HepG2 (cell line): ENCODE measurements at regions not wholly inside any gene's neighbourhood (a gene's known extent, or its start where the extent isn't known, plus 50 kb on each side); places are given as distances from the start of the nearest gene placed in this dataset.

Experiments
- CHD2 ChIP-seq: IDR thresholded peaks from 2 replicates; pipeline ENCODE4 v1.6.1; 2011; ENCODE audit warnings: low read depth, low read length, improper control_type of control experiment
- FOXK1 ChIP-seq: sonication (generic); formaldehyde crosslinking; IDR thresholded peaks from 2 replicates; pipeline ENCODE4 v1.4.0; 2020; ENCODE audit warnings: low read depth, missing genetic modification reagents, borderline replicate concordance
- IKZF4 ChIP-seq: sonication (generic); formaldehyde crosslinking; IDR thresholded peaks from 2 replicates; pipeline ENCODE4 v1.5.1; 2020; ENCODE audit warnings: borderline replicate concordance, mild to moderate bottlenecking, low read depth, missing genetic modification reagents; ENCODE audit errors: not compliant biosample characterization
- NAIF1 ChIP-seq: sonication (generic); formaldehyde crosslinking; IDR thresholded peaks from 2 replicates; pipeline ENCODE4 v1.5.0; 2020; ENCODE audit warnings: mild to moderate bottlenecking, missing genetic modification reagents, borderline replicate concordance
- TF ChIP-seq, protein P1 (sequence below): sonication (generic); formaldehyde crosslinking; IDR thresholded peaks from 2 replicates; pipeline ENCODE4 v1.4.0; 2020; ENCODE audit warnings: mild to moderate bottlenecking, missing genetic modification reagents
- TF ChIP-seq, protein P2 (sequence below): sonication (generic); formaldehyde crosslinking; IDR thresholded peaks from 2 replicates; pipeline ENCODE4 v1.5.0; 2020; ENCODE audit warnings: missing genetic modification reagents, mild to moderate bottlenecking, borderline replicate concordance
- TF ChIP-seq, protein P3 (sequence below): IDR thresholded peaks from 2 replicates; pipeline ENCODE4 v1.6.1; 2012; ENCODE audit warnings: inconsistent platforms
- TF ChIP-seq, protein P4 (sequence below): sonication (generic); formaldehyde crosslinking; IDR thresholded peaks from 2 replicates; pipeline ENCODE4 v1.4.0; 2020; ENCODE audit warnings: mild to moderate bottlenecking, missing genetic modification reagents, borderline replicate concordance

DNA sequence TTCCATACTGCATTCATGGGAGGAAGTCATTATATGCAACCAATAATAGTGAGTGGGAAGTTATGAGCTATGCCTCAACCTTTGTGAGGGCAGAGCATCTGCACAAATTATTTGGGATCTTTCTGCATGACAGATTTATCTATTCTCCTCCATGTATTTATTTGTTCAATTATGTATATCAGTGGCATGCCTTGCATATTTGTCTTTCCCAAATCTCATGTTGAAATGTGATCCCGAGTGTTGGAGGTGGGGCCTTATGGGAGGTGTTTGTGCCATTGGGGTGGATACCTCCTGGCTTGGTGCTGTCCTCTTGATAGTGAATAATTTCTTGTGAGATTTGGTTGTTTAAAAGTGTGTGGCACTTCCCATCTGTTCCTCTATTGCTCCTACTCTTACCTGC lies 1246.0 kb upstream of the CITED2 start (continued):
- TF ChIP-seq, protein P1, sequence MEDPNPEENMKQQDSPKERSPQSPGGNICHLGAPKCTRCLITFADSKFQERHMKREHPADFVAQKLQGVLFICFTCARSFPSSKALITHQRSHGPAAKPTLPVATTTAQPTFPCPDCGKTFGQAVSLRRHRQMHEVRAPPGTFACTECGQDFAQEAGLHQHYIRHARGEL: no peak
- TF ChIP-seq IKZF4 (CRISPR knock-in tag): no peak
- TF ChIP-seq CHD2: no peak
- TF ChIP-seq, protein P2, sequence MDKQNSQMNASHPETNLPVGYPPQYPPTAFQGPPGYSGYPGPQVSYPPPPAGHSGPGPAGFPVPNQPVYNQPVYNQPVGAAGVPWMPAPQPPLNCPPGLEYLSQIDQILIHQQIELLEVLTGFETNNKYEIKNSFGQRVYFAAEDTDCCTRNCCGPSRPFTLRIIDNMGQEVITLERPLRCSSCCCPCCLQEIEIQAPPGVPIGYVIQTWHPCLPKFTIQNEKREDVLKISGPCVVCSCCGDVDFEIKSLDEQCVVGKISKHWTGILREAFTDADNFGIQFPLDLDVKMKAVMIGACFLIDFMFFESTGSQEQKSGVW (CRISPR knock-in tag): no peak
- TF ChIP-seq NAIF1 (CRISPR knock-in tag): no peak
- TF ChIP-seq, protein P3, sequence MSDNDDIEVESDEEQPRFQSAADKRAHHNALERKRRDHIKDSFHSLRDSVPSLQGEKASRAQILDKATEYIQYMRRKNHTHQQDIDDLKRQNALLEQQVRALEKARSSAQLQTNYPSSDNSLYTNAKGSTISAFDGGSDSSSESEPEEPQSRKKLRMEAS: no peak
- TF ChIP-seq, protein P4, sequence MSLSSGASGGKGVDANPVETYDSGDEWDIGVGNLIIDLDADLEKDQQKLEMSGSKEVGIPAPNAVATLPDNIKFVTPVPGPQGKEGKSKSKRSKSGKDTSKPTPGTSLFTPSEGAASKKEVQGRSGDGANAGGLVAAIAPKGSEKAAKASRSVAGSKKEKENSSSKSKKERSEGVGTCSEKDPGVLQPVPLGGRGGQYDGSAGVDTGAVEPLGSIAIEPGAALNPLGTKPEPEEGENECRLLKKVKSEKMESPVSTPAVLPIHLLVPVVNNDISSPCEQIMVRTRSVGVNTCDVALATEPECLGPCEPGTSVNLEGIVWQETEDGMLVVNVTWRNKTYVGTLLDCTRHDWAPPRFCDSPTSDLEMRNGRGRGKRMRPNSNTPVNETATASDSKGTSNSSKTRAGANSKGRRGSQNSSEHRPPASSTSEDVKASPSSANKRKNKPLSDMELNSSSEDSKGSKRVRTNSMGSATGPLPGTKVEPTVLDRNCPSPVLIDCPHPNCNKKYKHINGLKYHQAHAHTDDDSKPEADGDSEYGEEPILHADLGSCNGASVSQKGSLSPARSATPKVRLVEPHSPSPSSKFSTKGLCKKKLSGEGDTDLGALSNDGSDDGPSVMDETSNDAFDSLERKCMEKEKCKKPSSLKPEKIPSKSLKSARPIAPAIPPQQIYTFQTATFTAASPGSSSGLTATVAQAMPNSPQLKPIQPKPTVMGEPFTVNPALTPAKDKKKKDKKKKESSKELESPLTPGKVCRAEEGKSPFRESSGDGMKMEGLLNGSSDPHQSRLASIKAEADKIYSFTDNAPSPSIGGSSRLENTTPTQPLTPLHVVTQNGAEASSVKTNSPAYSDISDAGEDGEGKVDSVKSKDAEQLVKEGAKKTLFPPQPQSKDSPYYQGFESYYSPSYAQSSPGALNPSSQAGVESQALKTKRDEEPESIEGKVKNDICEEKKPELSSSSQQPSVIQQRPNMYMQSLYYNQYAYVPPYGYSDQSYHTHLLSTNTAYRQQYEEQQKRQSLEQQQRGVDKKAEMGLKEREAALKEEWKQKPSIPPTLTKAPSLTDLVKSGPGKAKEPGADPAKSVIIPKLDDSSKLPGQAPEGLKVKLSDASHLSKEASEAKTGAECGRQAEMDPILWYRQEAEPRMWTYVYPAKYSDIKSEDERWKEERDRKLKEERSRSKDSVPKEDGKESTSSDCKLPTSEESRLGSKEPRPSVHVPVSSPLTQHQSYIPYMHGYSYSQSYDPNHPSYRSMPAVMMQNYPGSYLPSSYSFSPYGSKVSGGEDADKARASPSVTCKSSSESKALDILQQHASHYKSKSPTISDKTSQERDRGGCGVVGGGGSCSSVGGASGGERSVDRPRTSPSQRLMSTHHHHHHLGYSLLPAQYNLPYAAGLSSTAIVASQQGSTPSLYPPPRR (CRISPR knock-in tag): no peak
- no peak for TF ChIP-seq FOXK1 (CRISPR knock-in tag)
- TF ChIP-seq, all 625 proteins: peak for 0
